Natural killer cell treated with Interleukin-12 subunit alpha and Interleukin-12 subunit beta and Interleukin-15 and Interleukin-18, amount 100 ng/mL, for 72 hours (primary cell): ENCODE measurements at regions not wholly inside any gene's neighbourhood (a gene's known extent, or its start where the extent isn't known, plus 50 kb on each side); places are given as distances from the start of the nearest gene placed in this dataset.

Source experiments
- ATAC-seq, 2 donors: fragments of 150-1000 bp; cut with Tn5 transposase in 1 of 2; sonication (Bioruptor Pico), chemical (Tn5 transposase) in 1 of 2; 2 replicates each; pipeline ENCODE4 v1.10.0; 2021
- DNase-seq: peaks from one replicate; pipeline ENCODE4 v3.0.0; 2022; ENCODE audit warnings: low spot score
- H3K27ac Mint-ChIP-seq, 2 donors: 1 replicate in 1 of 2; 2 replicates in 1 of 2; pipeline ENCODE4 v1.8.0; 2022; ENCODE audit warnings: mixed read lengths in 2 of 2, mild to moderate bottlenecking in 1 of 2, moderate library complexity in 1 of 2
- H3K27me3 Mint-ChIP-seq, 2 donors: 1 replicate in 1 of 2; 2 replicates in 1 of 2; pipeline ENCODE4 v1.8.0; 2022; ENCODE audit warnings: mixed read lengths in 2 of 2
- H3K36me3 Mint-ChIP-seq: one replicate; pipeline ENCODE4 v1.8.0; 2022; ENCODE audit warnings: mixed read lengths
- H3K4me1 Mint-ChIP-seq, 2 donors: 1 replicate in 1 of 2; 2 replicates in 1 of 2; pipeline ENCODE4 v1.8.0; 2022; ENCODE audit warnings: low read depth in 2 of 2, mixed read lengths in 2 of 2, mild to moderate bottlenecking in 1 of 2
- H3K4me3 Mint-ChIP-seq: one replicate; pipeline ENCODE4 v1.8.0; 2022; ENCODE audit warnings: mixed read lengths
- H3K9me3 Mint-ChIP-seq: 2 replicates; pipeline ENCODE4 v1.8.0; 2022; ENCODE audit warnings: mixed read lengths

DNA sequence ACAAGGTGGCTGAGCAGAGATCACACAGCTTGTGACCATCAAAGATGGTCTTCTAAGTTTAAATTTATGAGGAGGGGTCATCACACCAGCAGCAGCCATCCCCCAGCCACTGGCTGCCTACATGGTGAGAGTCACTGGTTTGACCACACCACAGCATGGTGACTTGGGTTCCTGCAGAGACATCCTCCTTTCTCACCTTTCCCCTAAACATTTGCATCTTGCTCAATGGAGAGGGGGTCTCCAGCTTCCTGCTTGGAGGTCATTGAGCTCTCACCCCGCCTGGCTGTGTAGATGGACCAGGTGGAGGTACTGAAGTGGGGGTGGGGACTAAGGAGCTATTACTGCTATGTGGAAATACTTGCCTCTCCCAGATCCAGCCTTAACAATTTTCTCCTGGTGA lies 247.6 kb upstream of the ARGLU1 start:
- H3K27ac Mint-ChIP-seq = no peak overlapping the region
- no peaks in the 10 kb centered on the region for H3K4me1 Mint-ChIP-seq
- H3K36me3 Mint-ChIP-seq = no peaks in the 10 kb centered on the region
- H3K9me3 Mint-ChIP-seq = no peaks in the 10 kb centered on the region
- DNase-seq (no peak), ATAC-seq (no peak)
- H3K27me3 Mint-ChIP-seq = no peaks in the 10 kb centered on the region
- H3K4me3 Mint-ChIP-seq = no peak overlapping the region

DNA sequence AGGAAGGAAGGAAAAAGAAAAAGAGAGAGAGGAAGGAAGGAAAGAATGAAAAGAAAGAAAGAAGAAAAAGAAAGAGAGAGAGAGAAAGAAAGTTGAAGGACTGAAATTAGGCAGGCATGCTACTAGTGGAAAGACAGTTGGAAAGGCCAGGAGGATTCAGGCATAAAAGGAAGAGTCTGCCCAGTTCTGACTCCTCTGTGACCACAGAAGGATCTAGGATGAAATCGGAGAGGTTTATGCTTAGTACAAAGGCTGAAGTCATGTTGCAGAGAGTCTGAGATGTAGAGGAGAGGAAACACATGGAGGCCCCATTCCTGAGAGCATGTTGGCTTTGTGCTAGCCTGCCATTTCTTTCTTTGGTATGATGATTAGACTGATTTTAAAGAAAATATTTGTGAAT lies 246.5 kb upstream of the ARGLU1 start:
- ATAC-seq (no peak), DNase-seq (no peak)
- Mint-ChIP-seq H3K27ac (no peak overlapping the region), H3K36me3 (no peaks in the 10 kb centered on the region), H3K27me3 (no peaks in the 10 kb centered on the region), H3K9me3 (no peaks in the 10 kb centered on the region), H3K4me3 (no peak overlapping the region), H3K4me1 (no peaks in the 10 kb centered on the region)

DNA sequence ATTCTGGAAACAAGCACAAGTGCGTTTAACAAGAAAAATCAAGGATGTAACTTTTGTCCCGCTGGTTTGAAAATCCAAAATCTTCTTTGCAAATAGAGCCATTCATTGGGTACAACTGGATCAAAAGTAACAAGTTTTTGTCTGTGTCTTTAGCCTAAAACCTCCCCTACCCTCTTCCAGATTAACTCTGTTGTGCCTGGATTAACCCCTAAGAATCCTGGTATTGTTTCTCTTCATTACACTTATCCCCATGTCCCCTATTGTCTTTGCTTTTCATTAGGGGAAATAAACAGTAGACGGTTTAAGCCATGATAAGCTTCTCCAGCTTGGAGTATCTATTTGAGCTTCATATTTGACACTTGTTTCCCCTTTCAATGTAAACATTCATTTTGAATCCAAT lies 242.1 kb upstream of the ARGLU1 start:
- H3K9me3 Mint-ChIP-seq = no peaks in the 10 kb centered on the region
- DNase-seq (no peak), ATAC-seq (no peak)
- H3K27me3 Mint-ChIP-seq = no peaks in the 10 kb centered on the region
- no peaks in the 10 kb centered on the region for H3K36me3 Mint-ChIP-seq
- H3K4me3 Mint-ChIP-seq = no peak overlapping the region
- no peaks in the 10 kb centered on the region for H3K4me1 Mint-ChIP-seq
- no peak overlapping the region for H3K27ac Mint-ChIP-seq

GRCh38 chr13:106804991-106805390 lies 237.1 kb upstream of the ARGLU1 start:
- ATAC-seq (no peak), DNase-seq (no peak)
- H3K27ac Mint-ChIP-seq = no peak overlapping the region
- H3K36me3 Mint-ChIP-seq = no peaks in the 10 kb centered on the region
- no peaks in the 10 kb centered on the region for H3K4me1 Mint-ChIP-seq
- no peaks in the 10 kb centered on the region for H3K27me3 Mint-ChIP-seq
- no peak overlapping the region for H3K4me3 Mint-ChIP-seq
- no peaks in the 10 kb centered on the region for H3K9me3 Mint-ChIP-seq

GRCh38 chr13:106802917-106803316 lies 235.0 kb upstream of the ARGLU1 start:
- H3K4me3 Mint-ChIP-seq = no peak overlapping the region
- H3K9me3 Mint-ChIP-seq = no peaks in the 10 kb centered on the region
- no peak overlapping the region for H3K27ac Mint-ChIP-seq
- DNase-seq (no peak), ATAC-seq (no peak)
- no peaks in the 10 kb centered on the region for H3K27me3 Mint-ChIP-seq
- H3K4me1 Mint-ChIP-seq = no peaks in the 10 kb centered on the region
- H3K36me3 Mint-ChIP-seq = no peaks in the 10 kb centered on the region

DNA sequence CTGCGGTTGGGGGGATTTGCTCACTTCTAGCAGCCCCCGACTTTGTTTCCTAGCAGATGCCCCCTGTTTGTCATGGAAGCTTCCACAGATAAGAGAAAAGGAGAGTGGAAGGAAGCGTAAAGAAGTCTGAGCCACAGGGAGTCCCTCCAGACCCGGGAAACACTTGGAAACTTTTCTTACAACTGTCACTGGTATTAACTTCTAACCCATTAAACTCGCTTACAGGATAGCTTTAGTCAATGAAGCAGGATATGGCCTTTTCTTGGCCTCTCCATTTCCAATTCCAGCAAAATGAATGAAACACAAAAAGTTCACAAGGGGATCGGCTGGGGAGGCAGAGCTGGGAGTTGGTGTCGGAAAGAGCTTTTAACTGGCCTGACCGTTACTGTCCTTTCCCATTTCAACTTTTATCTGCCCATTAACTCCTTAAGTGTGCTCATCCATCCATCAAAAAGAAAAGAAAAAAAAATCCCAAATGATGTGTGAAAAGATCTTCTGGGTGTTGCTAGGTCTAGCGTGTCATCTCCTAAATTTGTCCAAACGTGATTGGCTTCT lies 231.9 kb upstream of the ARGLU1 start:
- H3K27ac Mint-ChIP-seq = no peak overlapping the region
- DNase-seq = no peak
- H3K4me3 Mint-ChIP-seq = no peak overlapping the region
- no peaks in the 10 kb centered on the region for H3K27me3 Mint-ChIP-seq
- no peaks in the 10 kb centered on the region for H3K9me3 Mint-ChIP-seq
- no peaks in the 10 kb centered on the region for H3K36me3 Mint-ChIP-seq
- ATAC-seq = no peak
- H3K4me1 Mint-ChIP-seq = peaks cover 3 to 4% of the 10 kb centered on the region in 2 donors

DNA sequence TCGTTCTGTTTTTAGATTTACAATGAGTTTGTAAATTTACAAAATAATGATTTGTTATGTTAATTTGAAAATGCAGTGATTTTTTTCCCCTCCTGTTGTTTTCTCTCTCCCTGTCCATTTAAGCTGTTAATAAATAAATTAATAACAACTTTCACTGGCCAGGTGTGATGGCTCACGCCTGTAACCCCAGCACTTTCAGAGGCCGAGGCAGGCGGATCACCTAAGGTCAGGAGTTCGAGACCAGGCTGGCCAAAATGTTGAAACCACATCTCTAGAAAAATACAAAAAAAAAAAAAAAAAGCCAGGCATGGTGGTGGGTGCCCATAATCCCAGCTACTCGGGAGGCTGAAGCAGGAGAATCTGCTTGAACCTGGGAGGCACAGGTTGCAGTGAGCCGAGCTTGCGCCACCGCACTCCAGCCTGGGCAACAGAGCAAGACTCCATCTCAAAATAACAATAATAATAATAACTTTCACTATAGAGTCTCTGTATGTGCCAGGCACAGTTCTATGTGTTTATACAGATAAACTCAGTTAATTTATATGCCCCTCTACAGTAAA lies 229.2 kb upstream of the ARGLU1 start:
- DNase-seq (no peak), ATAC-seq (no peak)
- Mint-ChIP-seq H3K27me3 (no peaks in the 10 kb centered on the region), H3K4me1 (peaks cover 3 to 4% of the 10 kb centered on the region in 2 donors), H3K9me3 (no peaks in the 10 kb centered on the region), H3K4me3 (no peak overlapping the region), H3K36me3 (no peaks in the 10 kb centered on the region), H3K27ac (no peak overlapping the region)

GRCh38 chr13:106796280-106797047 lies 228.5 kb upstream of the ARGLU1 start:
- H3K9me3 Mint-ChIP-seq = no peaks in the 10 kb centered on the region
- H3K27me3 Mint-ChIP-seq = no peaks in the 10 kb centered on the region
- H3K4me1 Mint-ChIP-seq = peaks cover 3 to 4% of the 10 kb centered on the region in 2 donors
- no peak for ATAC-seq
- H3K27ac Mint-ChIP-seq = no peak overlapping the region
- no peak for DNase-seq
- peak overlapping the region; percentile 46 for H3K4me3 Mint-ChIP-seq
- H3K36me3 Mint-ChIP-seq = no peaks in the 10 kb centered on the region

DNA sequence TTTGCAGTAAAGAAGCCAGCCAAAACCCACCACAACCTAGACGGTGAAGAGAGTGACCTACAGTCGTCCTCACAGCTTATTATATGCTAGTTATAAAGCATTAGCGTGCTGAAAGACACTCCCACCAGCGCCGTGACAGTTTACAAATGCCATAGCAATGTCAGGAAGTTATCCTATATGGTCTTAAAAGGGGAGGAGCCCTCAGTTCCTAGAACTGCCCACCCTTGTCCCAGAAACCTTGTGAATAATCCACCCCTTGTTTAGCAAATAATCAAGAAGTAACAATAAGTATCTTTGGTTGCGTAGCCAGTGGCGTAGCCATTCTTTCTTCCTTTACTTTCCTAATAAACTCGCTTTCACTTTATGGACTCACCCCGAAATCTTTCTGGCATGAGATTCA lies 227.9 kb upstream of the ARGLU1 start:
- ATAC-seq (no peak), DNase-seq (no peak)
- H3K4me1 Mint-ChIP-seq = peaks cover 3 to 4% of the 10 kb centered on the region in 2 donors
- no peak overlapping the region for H3K27ac Mint-ChIP-seq
- H3K4me3 Mint-ChIP-seq = peak overlapping the region; percentile 46
- H3K27me3 Mint-ChIP-seq = no peaks in the 10 kb centered on the region
- H3K9me3 Mint-ChIP-seq = no peaks in the 10 kb centered on the region
- no peaks in the 10 kb centered on the region for H3K36me3 Mint-ChIP-seq

DNA sequence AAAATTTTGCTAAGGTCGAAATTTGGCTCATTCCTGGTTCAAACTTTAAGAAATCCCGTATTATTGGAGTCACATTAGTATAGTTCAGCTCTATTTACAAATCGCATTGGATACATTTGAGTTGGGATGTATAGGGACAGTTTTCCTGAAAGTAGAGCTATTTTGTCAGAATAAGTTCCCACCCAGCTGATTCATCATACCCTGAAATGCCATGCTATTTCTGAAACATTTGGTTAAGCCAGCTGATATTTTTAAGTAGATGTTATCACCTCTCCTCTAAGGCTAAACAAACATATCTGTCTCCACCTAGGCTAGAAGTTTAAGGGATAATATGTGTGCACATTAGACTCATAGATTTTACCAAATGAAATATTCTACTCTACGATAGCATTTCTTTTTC lies 226.2 kb upstream of the ARGLU1 start:
- Mint-ChIP-seq H3K27me3 (no peaks in the 10 kb centered on the region), H3K36me3 (no peaks in the 10 kb centered on the region), H3K27ac (no peak overlapping the region), H3K4me3 (no peak overlapping the region), H3K9me3 (no peaks in the 10 kb centered on the region), H3K4me1 (peaks cover 3 to 4% of the 10 kb centered on the region in 2 donors)
- no peak for DNase-seq
- no peak for ATAC-seq

- H3K4me1 Mint-ChIP-seq = no peaks in the 10 kb centered on the region
- ATAC-seq = no peak
- no peaks in the 10 kb centered on the region for H3K36me3 Mint-ChIP-seq
- DNase-seq = no peak
- no peaks in the 10 kb centered on the region for H3K27me3 Mint-ChIP-seq
- H3K4me3 Mint-ChIP-seq = no peak overlapping the region
- H3K27ac Mint-ChIP-seq = no peak overlapping the region
- no peaks in the 10 kb centered on the region for H3K9me3 Mint-ChIP-seq
Measured at GRCh38 chr13:106789911-106790310, 222.0 kb upstream of the ARGLU1 start.

- Mint-ChIP-seq H3K27ac (no peak overlapping the region), H3K4me1 (no peaks in the 10 kb centered on the region), H3K36me3 (no peaks in the 10 kb centered on the region), H3K4me3 (no peak overlapping the region), H3K27me3 (no peaks in the 10 kb centered on the region), H3K9me3 (no peaks in the 10 kb centered on the region)
- ATAC-seq (no peak), DNase-seq (no peak)
Measured at GRCh38 chr13:106786006-106786563, 218.1 kb upstream of the ARGLU1 start.

GRCh38 chr13:106774621-106775020 lies 206.7 kb upstream of the ARGLU1 start:
- no peak for DNase-seq
- Mint-ChIP-seq H3K4me1 (no peaks in the 10 kb centered on the region), H3K27me3 (no peaks in the 10 kb centered on the region), H3K4me3 (no peak overlapping the region), H3K27ac (no peak overlapping the region), H3K9me3 (peaks cover 15% of the 10 kb centered on the region), H3K36me3 (no peaks in the 10 kb centered on the region)
- ATAC-seq = no peak

DNA sequence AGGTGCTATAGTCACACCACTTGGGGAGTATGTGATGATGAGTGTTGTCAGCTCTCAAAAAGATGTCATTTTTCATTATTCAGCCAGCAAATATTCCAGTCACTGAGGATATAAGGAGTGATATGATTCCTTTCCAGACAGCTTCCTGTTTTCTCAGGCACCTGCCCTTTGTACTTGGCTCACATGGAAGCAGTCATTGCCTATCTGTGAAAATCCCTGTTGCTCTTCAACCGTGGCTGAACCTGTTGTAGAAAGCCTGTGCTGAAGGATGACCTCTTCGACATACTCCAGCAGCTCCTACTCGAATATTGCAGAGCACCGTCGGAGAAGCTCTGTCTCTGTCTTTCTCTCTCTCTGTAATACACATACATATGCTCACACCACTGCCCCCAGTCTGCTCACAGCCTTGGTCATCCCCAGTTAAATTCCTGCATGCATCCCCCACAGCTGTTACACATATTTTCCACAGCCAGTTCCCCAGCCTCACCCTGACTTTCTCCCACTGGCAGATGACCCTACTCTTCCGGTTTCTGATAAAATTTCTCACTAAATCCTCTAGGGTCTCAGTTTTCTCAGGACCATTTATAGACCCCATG lies 204.2 kb upstream of the ARGLU1 start:
- H3K4me1 Mint-ChIP-seq = no peaks in the 10 kb centered on the region
- H3K27me3 Mint-ChIP-seq = no peaks in the 10 kb centered on the region
- no peak for ATAC-seq

More for the DNA sequence above, 204.2 kb upstream of the ARGLU1 start:
- no peaks in the 10 kb centered on the region for H3K36me3 Mint-ChIP-seq
- H3K4me3 Mint-ChIP-seq = no peak overlapping the region
- peaks cover 18% of the 10 kb centered on the region for H3K9me3 Mint-ChIP-seq
- DNase-seq = no peak
- H3K27ac Mint-ChIP-seq = no peak overlapping the region
